Muscle of leg (tissue), 3 donors: ENCODE measurements at regions not wholly inside any gene's neighbourhood (a gene's known extent, or its start where the extent isn't known, plus 50 kb on each side); places are given as distances from the start of the nearest gene placed in this dataset.
"Not testable (repeated sequence)": the region's sequence is repeated elsewhere in the genome, so short reads cannot be mapped to it uniquely, and the experiment has no call there.

Experiments
- DNase-seq: peaks from one replicate; pipeline ENCODE4 v3.0.0; 2013
- H3K27ac ChIP-seq: one replicate; pipeline ENCODE4 v1.5.1; 2013; ENCODE audit warnings: mild to moderate bottlenecking, low read length, control low read depth
- H3K27me3 ChIP-seq: one replicate; pipeline ENCODE4 v1.6.1; 2013; ENCODE audit warnings: low read length; ENCODE audit not compliant: control insufficient read depth, insufficient read depth
- H3K36me3 ChIP-seq: one replicate; pipeline ENCODE4 v1.6.1; 2013; ENCODE audit warnings: low read length; ENCODE audit not compliant: control insufficient read depth, insufficient read depth
- H3K4me1 ChIP-seq: one replicate; pipeline ENCODE4 v1.6.1; 2013; ENCODE audit warnings: low read length; ENCODE audit not compliant: control insufficient read depth, insufficient read depth
- H3K4me3 ChIP-seq: one replicate; pipeline ENCODE4 v1.5.1; 2013; ENCODE audit warnings: low read length, control low read depth
- H3K9me3 ChIP-seq: replicated peaks from 2 replicates; pipeline ENCODE4 v1.6.1; 2013; ENCODE audit warnings: low read depth, low read length; ENCODE audit not compliant: control insufficient read depth
- WGBS: methylation state at CpG from one replicate; pipeline ENCODE4 v1.1.5; 2013; ENCODE audit warnings: missing lambda C conversion rate; ENCODE audit not compliant: insufficient coverage; 5-methylcytosine and 5-hydroxymethylcytosine counted together

DNA sequence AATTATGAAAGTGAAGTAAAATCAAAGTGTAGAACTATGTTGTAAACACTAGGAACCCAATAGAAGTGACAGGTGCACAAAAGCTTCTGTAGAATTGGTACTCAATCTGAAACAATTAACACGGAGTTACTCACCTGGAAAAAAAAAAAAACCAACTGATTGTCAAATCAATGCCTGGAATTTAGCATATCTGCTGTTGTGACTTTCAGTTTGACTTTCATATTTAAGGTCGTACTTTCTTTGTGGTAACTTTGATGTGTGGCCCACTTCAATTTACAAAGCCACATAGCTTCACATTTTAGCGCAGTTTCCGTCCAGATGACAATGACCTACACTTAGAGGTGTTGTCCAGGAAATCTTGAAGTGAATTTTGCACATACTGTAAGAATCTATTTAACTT, 1124.9 kb downstream of the STIM2 start:
- no peaks in the 10 kb centered on the region for H3K27me3 ChIP-seq
- H3K4me1 ChIP-seq = no peaks in the 10 kb centered on the region
- no peaks in the 10 kb centered on the region for H3K36me3 ChIP-seq
- DNase-seq = no peak
- no peaks in the 10 kb centered on the region for H3K9me3 ChIP-seq
- H3K27ac ChIP-seq = no peak overlapping the region
- no CpG with 5 or more reads among the region's 4 CpGs for WGBS
- H3K4me3 ChIP-seq = no peak overlapping the region

DNA sequence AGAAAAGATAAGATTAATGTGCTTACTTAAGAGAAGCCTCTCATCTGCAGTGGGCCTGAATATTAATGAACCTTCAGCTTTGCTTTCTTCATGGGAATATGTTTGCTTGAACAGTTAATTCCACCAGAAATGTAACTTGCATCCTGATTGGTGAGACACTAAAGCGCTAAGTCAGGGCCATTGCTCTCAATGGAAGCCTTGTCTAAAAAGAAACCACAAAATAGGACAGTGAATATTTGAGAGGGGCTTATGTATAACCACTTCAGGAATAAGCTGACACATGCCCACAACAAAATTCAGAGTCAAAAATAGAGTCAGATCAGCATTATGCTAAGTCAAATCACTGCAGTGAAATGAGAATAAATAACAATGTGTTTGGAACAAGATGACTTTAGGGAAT, 1125.8 kb downstream of the STIM2 start:
- WGBS = no CpG with 5 or more reads among the region's 1 CpG
- Histone ChIP-seq H3K9me3 (no peaks in the 10 kb centered on the region), H3K27me3 (no peaks in the 10 kb centered on the region), H3K4me3 (no peak overlapping the region), H3K36me3 (no peaks in the 10 kb centered on the region), H3K27ac (no peak overlapping the region), H3K4me1 (no peaks in the 10 kb centered on the region)
- no peak for DNase-seq

DNA sequence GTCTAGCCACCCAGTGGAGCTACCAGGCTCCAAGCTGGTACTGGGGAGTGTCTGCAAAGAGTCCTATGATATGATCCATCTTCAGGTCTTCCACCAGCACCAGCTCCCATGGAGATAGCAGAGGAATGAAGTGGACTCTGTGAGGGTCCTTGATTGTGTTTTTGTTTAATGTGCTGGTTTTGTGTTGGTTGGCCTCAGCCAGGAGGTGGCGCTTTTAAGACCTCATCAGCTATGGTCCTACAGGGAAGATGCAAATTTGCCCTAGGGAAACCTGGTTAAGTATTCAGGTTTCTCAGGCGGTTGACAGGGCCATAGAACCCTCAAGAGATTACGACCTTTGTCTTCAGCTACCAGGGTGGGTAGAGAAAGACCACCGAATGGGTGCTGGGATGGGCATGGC, 1141.1 kb downstream of the STIM2 start:
- 79% methylated on average over 2 of the region's 4 CpGs for WGBS
- Histone ChIP-seq H3K27ac (no peak overlapping the region), H3K4me1 (no peaks in the 10 kb centered on the region), H3K4me3 (no peak overlapping the region), H3K36me3 (no peaks in the 10 kb centered on the region), H3K9me3 (no peaks in the 10 kb centered on the region), H3K27me3 (no peaks in the 10 kb centered on the region)
- DNase-seq = no peak

DNA sequence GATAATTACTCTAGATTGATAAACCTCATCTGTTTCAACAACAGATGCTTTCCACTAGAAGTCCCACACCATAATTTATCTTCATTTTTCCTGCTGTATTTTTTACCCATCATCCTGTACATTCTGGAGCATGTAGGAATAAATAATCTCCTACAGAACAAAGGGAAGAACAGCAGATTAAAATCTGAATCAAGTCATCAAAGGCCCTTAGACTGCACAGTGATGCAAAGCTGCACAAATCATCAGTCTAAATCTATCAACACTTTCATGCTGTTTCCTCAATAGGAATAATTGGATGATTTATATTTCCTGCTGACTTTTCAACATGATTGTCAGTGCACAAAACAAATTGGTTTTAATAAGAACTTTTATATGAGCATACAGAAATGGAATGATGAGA, 1143.9 kb downstream of the STIM2 start:
- H3K4me1 ChIP-seq = no peaks in the 10 kb centered on the region
- H3K4me3 ChIP-seq = no peak overlapping the region
- no peaks in the 10 kb centered on the region for H3K9me3 ChIP-seq
- H3K36me3 ChIP-seq = no peaks in the 10 kb centered on the region
- DNase-seq = no peak
- no peak overlapping the region for H3K27ac ChIP-seq
- no peaks in the 10 kb centered on the region for H3K27me3 ChIP-seq

DNA sequence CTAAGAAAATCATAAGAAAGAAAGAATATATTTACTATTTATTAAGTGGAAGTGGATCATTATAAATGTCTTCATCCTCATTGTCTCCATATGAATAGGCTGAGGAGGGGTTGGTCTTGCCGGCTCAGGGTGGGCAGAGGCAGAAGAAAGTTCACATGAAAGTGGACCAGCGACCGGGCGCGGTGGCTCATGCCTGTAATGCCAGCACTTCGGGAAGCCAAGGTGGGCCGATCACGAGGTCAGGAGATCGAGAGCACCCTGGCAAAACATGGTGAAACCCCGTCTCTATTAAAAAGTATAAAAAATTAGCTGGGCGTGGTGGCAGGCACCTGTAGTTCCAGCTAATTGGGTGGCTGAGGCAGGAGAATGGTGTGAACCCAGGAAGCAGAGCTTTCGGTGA, 1145.4 kb downstream of the STIM2 start:
- whole genome bisulfite sequencing = 97% methylated on average over 12 of the region's 12 CpGs
- no peaks in the 10 kb centered on the region for H3K36me3 ChIP-seq
- no peak for DNase-seq

DNA sequence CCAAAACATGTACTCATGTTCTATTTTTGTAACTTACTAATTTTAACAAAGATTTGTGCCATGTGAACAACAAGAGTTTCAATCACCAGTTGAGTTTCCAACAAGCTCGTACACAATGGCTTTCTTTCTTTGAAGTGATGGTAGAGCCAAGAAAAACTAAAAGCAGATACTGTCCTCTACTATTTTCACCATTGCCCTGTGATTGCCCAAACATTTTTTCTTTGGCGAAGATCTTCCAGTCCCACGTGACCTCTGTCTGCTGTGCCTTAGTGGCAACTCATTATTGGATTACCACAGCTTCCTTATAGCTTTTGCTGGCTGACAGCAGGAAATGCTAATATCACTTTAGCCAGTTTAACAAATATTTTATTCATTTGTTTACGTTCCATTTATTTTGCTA, 1147.1 kb downstream of the STIM2 start:
- no peak for DNase-seq
- WGBS = 58% methylated on average over 2 of the region's 4 CpGs
- no peaks in the 10 kb centered on the region for H3K27me3 ChIP-seq

More for the DNA sequence above, 1145.4 kb downstream of the STIM2 start:
- Histone ChIP-seq H3K27me3 (no peaks in the 10 kb centered on the region), H3K9me3 (no peaks in the 10 kb centered on the region), H3K4me3 (no peak overlapping the region), H3K4me1 (no peaks in the 10 kb centered on the region), H3K27ac (no peak overlapping the region)

DNA sequence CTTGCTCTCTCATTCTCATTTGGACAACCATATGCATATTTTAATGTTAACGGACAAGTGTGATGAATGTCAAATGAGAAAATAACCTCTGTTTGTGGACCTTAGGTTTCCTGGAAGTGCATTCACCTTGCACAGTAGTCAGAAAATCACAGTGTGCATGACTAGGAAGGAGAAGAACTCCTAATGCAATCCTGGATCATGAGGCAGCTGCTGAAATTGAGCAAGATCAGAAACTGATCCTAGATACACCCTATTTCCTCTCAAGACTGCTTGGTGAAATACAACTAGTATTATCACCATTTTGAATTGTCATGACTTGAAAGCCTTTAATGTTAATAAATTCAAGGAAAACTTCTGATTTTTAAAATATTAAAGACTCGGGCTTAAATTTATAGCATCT, 1148.9 kb downstream of the STIM2 start:
- peaks cover 17% of the 10 kb centered on the region for H3K9me3 ChIP-seq
- H3K27ac ChIP-seq = no peak overlapping the region
- H3K27me3 ChIP-seq = no peaks in the 10 kb centered on the region
- H3K4me1 ChIP-seq = no peaks in the 10 kb centered on the region
- WGBS = no CpG with 5 or more reads among the region's 2 CpGs
- no peak for DNase-seq
- no peak overlapping the region for H3K4me3 ChIP-seq
- H3K36me3 ChIP-seq = no peaks in the 10 kb centered on the region

More for the DNA sequence above, 1147.1 kb downstream of the STIM2 start:
- no peak overlapping the region for H3K4me3 ChIP-seq
- no peaks in the 10 kb centered on the region for H3K4me1 ChIP-seq
- H3K27ac ChIP-seq = no peak overlapping the region
- H3K9me3 ChIP-seq = peaks cover 2% of the 10 kb centered on the region
- H3K36me3 ChIP-seq = no peaks in the 10 kb centered on the region

DNA sequence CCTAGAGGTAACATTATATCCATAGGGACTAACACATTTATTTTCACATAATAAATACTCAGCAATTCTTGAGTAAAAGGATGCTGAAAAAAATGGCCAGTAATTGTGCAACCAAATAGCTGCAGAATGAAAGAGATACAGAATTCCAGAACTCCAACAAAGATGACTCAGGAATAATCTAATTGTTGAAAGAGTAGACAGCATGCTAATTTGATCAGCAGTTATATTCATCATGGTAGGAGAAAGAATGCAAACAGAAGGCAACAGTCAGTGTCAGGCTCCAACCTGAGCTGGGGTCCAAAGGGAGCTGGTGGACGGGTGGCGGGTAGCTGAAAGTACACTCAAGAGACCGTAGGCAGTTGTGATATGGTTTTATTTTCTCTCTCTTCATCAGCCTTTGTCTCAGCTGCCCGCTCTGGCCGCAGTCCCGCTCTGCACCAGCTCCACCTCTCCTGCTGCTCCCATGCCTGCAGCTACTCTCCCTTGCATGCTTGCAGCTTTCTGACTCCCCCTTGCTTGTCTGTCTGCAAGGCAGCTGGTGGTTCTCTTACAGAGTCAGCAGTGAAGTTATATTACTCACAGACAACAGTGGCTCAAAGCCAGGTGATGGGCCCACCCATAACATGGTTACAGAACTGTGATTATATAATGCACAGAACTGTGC, 1150.1 kb downstream of the STIM2 start:
- Histone ChIP-seq H3K36me3 (no peaks in the 10 kb centered on the region), H3K9me3 (peaks cover 21% of the 10 kb centered on the region), H3K27ac (no peak overlapping the region), H3K27me3 (no peaks in the 10 kb centered on the region), H3K4me3 (no peak overlapping the region), H3K4me1 (no peaks in the 10 kb centered on the region)
- 74% methylated on average over 3 of the region's 6 CpGs for WGBS
- no peak for DNase-seq

DNA sequence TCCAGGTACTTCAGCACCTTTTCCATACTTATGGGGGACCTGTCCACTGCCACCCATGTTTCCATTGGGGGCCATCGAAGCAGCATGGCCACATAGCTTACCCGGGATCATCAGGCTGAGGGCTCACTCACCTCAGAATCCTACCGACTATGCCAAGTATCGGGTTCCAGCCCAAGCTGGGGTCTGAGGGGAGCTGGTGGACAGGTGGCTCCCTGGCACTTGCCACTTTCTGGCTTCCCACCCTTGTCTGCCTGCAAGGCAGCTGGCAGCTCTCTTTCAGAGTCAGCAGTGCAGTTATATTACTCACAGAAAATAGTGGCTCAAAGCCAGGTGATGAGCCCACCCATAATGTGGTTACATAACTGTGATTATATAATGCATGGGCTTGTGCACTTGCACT, 1153.8 kb downstream of the STIM2 start:
- DNase-seq = no peak
- H3K9me3 ChIP-seq = peaks cover 21% of the 10 kb centered on the region
- H3K27ac ChIP-seq = no peak overlapping the region
- 100% methylated on average over 4 of the region's 4 CpGs for WGBS
- no peaks in the 10 kb centered on the region for H3K4me1 ChIP-seq
- no peaks in the 10 kb centered on the region for H3K27me3 ChIP-seq
- H3K36me3 ChIP-seq = no peaks in the 10 kb centered on the region
- H3K4me3 ChIP-seq = no peak overlapping the region

DNA sequence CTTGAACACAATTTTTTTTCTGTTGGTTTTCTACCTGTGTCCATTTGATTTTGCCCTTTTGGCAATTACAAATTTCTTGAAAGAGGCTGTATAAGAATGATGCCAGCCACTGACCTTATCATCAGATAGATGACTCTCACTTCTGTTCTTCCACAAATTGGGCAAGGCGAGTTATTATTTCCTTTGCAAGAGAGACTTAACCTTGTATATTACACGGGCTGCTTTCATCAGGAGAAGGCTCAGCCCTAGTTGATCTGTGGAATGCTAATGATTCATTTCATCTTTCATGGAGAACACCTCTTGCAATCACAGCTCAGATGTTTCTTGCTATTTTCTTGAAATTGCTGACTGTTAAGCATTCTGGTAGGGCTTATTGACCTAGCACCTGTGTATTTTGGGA, 1155.4 kb downstream of the STIM2 start:
- peaks cover 21% of the 10 kb centered on the region for H3K9me3 ChIP-seq
- H3K27ac ChIP-seq = no peak overlapping the region
- H3K36me3 ChIP-seq = no peaks in the 10 kb centered on the region
- no peak for DNase-seq
- WGBS = no CpG with 5 or more reads among the region's 2 CpGs
- H3K4me1 ChIP-seq = no peaks in the 10 kb centered on the region
- H3K4me3 ChIP-seq = no peak overlapping the region
- no peaks in the 10 kb centered on the region for H3K27me3 ChIP-seq

DNA sequence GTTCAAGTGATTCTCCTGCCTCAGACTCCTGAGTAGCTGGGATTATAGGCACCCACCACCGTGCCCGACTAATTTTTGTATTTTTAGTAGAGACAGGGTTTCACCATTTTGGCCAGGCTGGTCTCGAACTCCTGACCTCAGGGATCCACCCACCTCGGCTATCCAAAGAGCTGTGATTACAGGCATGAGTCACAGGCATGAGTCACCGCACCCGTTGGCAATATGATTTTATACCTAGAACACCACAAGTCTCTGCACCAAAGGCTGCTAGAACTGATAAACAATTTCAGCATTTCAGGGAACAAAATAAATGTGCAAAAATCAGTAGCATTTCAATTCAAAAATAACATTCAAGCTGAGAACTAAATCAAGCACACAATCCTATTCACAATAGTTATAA, 1177.6 kb downstream of the STIM2 start:
- not testable (repeated sequence) for H3K27me3 ChIP-seq, H3K9me3 ChIP-seq, H3K4me1 ChIP-seq, DNase-seq, H3K4me3 ChIP-seq, H3K36me3 ChIP-seq, H3K27ac ChIP-seq
- 51% methylated on average over 4 of the region's 6 CpGs for WGBS
